OCI-LY1 (cell line): ENCODE measurements at regions not wholly inside any gene's neighbourhood (a gene's known extent, or its start where the extent isn't known, plus 50 kb on each side); places are given as distances from the start of the nearest gene placed in this dataset.

Experiments used
- H2AFZ ChIP-seq: fragments of 200-600 bp; sonication (generic), shearing (Covaris generic); 2 replicates; pipeline ENCODE4 v1.6.0; 2014; ENCODE audit warnings: antibody characterized with exemption, mild to moderate bottlenecking, low read length
- H3F3A ChIP-seq: fragments of 200-600 bp; sonication (generic), shearing (Covaris generic); 2 replicates; pipeline ENCODE4 v1.6.0; 2014; ENCODE audit warnings: mild to moderate bottlenecking, antibody characterized with exemption, low read length, moderate library complexity; ENCODE audit not compliant: insufficient read depth
- H3K27ac ChIP-seq: fragments of 200-600 bp; sonication (generic); 2 replicates; pipeline ENCODE4 v1.5.1; 2014; ENCODE audit warnings: low read length, mixed run types, mild to moderate bottlenecking, low read depth; ENCODE audit not compliant: poor library complexity, severe bottlenecking
- H3K27me3 ChIP-seq: fragments of 200-600 bp; sonication (generic); 2 replicates; pipeline ENCODE4 v1.6.0; 2014; ENCODE audit warnings: antibody characterized with exemption, mild to moderate bottlenecking, low read length, moderate library complexity; ENCODE audit not compliant: insufficient read depth
- H3K36me3 ChIP-seq: fragments of 200-600 bp; sonication (generic); 2 replicates; pipeline ENCODE4 v1.6.1; 2014; ENCODE audit warnings: mild to moderate bottlenecking, antibody characterized with exemption, low read length, moderate library complexity, mixed read lengths; ENCODE audit not compliant: insufficient read depth
- H3K4me1 ChIP-seq: fragments of 200-600 bp; sonication (generic); 2 replicates; pipeline ENCODE4 v1.5.1; 2014; ENCODE audit warnings: mild to moderate bottlenecking, low read length, moderate library complexity; ENCODE audit not compliant: insufficient read depth, severe bottlenecking
- H3K4me2 ChIP-seq: fragments of 200-600 bp; sonication (generic), shearing (Covaris generic); 2 replicates; pipeline ENCODE4 v1.6.1; 2014; ENCODE audit warnings: low read length
- H3K4me3 ChIP-seq: fragments of 200-600 bp; sonication (generic); 2 replicates; pipeline ENCODE4 v1.5.1; 2014; ENCODE audit warnings: low read length, low read depth, mild to moderate bottlenecking, mixed read lengths; ENCODE audit not compliant: poor library complexity, severe bottlenecking
- H3K79me2 ChIP-seq: fragments of 200-600 bp; shearing (Covaris generic); 2 replicates; pipeline ENCODE4 v1.6.1; 2016; ENCODE audit warnings: mixed run types, low read length, mixed read lengths; ENCODE audit not compliant: insufficient read depth
- H3K9ac ChIP-seq: fragments of 200-600 bp; sonication (generic), shearing (Covaris generic); 2 replicates; pipeline ENCODE4 v1.6.1; 2014; ENCODE audit warnings: mild to moderate bottlenecking, low read length, mixed read lengths
- H3K9me2 ChIP-seq: fragments of 200-600 bp; sonication (generic), shearing (Covaris generic); 2 replicates; pipeline ENCODE4 v1.6.1; 2014; ENCODE audit warnings: low read depth, mild to moderate bottlenecking, low read length, mixed read lengths
- H3K9me3 ChIP-seq: fragments of 200-600 bp; shearing (Covaris generic); 2 replicates; pipeline ENCODE4 v1.6.1; 2014; ENCODE audit warnings: low read length, mixed read lengths
- H4K20me1 ChIP-seq: fragments of 200-600 bp; sonication (generic), shearing (Covaris generic); 2 replicates; pipeline ENCODE4 v1.6.0; 2016; ENCODE audit warnings: mild to moderate bottlenecking, low read length; ENCODE audit not compliant: insufficient read depth
- CTCF ChIP-seq: fragments of 200-600 bp; sonication (generic), shearing (Covaris generic); IDR thresholded peaks from 2 replicates; pipeline ENCODE4 v1.5.1; 2017; ENCODE audit warnings: mild to moderate bottlenecking, antibody characterized with exemption, low read length, moderate library complexity, mixed read lengths
- EZH2 ChIP-seq: fragments of 200-600 bp; sonication (generic), shearing (Covaris generic); IDR thresholded peaks from 2 replicates; pipeline ENCODE4 v1.8.0; 2017; ENCODE audit warnings: borderline replicate concordance, mixed run types, mild to moderate bottlenecking, antibody characterized with exemption, low read length, moderate library complexity, mixed read lengths

DNA sequence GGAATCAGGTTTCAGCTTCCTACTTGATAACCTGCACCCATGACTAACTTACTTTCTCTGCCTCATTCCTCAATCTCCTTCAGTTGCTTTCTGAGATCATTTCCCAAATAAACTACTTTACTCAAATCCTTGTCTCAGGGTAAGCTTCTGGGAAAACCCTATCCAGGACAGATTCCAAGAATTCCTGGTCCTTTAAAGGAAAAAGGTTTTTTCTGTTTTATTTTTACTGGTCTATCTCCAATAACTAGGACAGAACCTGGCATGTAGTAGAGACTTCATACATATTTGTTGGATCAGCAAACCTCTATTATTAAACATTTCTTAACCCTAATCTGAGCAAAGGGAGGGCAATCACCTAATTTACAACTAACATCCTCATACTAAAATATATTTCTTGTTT, 910.5 kb upstream of the CHORDC1 start:
- no peaks in the 10 kb centered on the region for H4K20me1 ChIP-seq
- H3K9me2 ChIP-seq: no peaks in the 10 kb centered on the region
- H3K27me3 ChIP-seq: no peaks in the 10 kb centered on the region
- H3K36me3 ChIP-seq: no peaks in the 10 kb centered on the region
- no peak overlapping the region for H3K27ac ChIP-seq
- no peaks in the 10 kb centered on the region for H3K79me2 ChIP-seq
- no peak for TF ChIP-seq CTCF
- no peak for TF ChIP-seq EZH2
- no peaks in the 10 kb centered on the region for H3K4me1 ChIP-seq
- no peak overlapping the region for H3K4me3 ChIP-seq
- no peak overlapping the region for H3K4me2 ChIP-seq
- no peak overlapping the region for H2AFZ ChIP-seq
- H3K9me3 ChIP-seq: no peaks in the 10 kb centered on the region
- H3K9ac ChIP-seq: no peak overlapping the region
- H3F3A ChIP-seq: no peaks in the 10 kb centered on the region

- no peaks in the 10 kb centered on the region for H3K79me2 ChIP-seq
- no peak overlapping the region for H2AFZ ChIP-seq
- no peaks in the 10 kb centered on the region for H4K20me1 ChIP-seq
- H3K27me3 ChIP-seq: no peaks in the 10 kb centered on the region
- no peak overlapping the region for H3K27ac ChIP-seq
- no peak overlapping the region for H3K4me2 ChIP-seq
- TF ChIP-seq EZH2 (no peak), CTCF (no peak)
- H3K4me3 ChIP-seq: no peak overlapping the region
- H3F3A ChIP-seq: no peaks in the 10 kb centered on the region
- H3K9me2 ChIP-seq: no peaks in the 10 kb centered on the region; the same call in 1 of the 2 replicates
- H3K4me1 ChIP-seq: no peaks in the 10 kb centered on the region
- no peaks in the 10 kb centered on the region for H3K36me3 ChIP-seq
- no peaks in the 10 kb centered on the region for H3K9me3 ChIP-seq
- no peak overlapping the region for H3K9ac ChIP-seq
These were observed 906.7 kb upstream of the CHORDC1 start for GRCh38 chr11:91129596-91129995.

GRCh38 chr11:91124363-91124762, 901.5 kb upstream of the CHORDC1 start:
- no peak for TF ChIP-seq CTCF
- no peak for TF ChIP-seq EZH2
- Histone ChIP-seq H3K4me2 (no peak overlapping the region), H3K27me3 (no peaks in the 10 kb centered on the region), H3F3A (no peaks in the 10 kb centered on the region), H3K4me1 (no peaks in the 10 kb centered on the region), H3K9me3 (no peaks in the 10 kb centered on the region), H3K4me3 (no peak overlapping the region), H2AFZ (no peak overlapping the region), H3K79me2 (no peaks in the 10 kb centered on the region), H3K9ac (no peak overlapping the region), H4K20me1 (no peaks in the 10 kb centered on the region), H3K9me2 (no peaks in the 10 kb centered on the region; the same call in 1 of the 2 replicates), H3K27ac (no peak overlapping the region), H3K36me3 (no peaks in the 10 kb centered on the region)
